NCI-H526 treated with DMSO at 0.1 percent for 48 hours (cell line): ENCODE measurements at regions not wholly inside any gene's neighbourhood (a gene's known extent, or its start where the extent isn't known, plus 50 kb on each side); places are given as distances from the start of the nearest gene placed in this dataset.
"Not testable (repeated sequence)": the region's sequence is repeated elsewhere in the genome, so short reads cannot be mapped to it uniquely, and the experiment has no call there.

Source experiments
- DNase-seq: peaks from one replicate; lab custom pipeline; 2025; lab: John Stamatoyannopoulos, UW

DNA sequence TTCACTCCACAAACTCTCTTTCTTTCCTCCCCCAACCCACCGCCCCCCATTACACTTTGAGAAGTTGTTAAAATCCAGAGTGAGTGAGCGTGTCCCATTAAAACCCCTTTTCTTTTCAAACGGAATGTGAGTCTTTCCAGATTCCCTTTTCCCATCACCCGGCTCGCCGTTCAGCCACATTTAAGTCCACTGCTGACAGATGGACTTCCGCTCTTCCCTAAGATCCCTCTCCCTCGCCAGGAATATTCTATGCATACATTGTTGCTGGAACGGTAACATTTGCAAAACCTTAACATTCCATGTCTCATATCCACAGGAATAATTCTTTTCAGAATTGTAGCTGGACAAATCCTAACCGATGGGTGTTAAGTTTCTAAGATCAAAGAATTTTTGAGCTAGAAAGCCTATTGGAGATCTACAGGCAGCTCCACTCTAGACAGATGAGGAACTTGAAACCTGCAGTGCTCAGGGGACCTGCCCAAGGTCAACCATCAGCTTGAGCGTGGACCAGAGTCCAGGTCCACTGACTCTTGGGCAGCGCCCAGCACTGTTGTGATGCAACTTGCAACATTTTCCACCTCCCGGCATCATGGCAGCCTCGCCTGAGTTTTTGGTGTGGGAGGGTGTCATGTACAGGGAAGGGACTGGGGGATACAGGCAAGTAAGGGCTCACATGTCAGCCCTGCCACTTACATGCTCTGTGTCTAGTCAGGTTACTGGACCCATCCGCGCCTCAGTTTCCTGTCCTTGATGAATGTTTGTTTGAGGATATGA lies 500.1 kb downstream of the CCDC171 start:
- no peak for DNase-seq

DNA sequence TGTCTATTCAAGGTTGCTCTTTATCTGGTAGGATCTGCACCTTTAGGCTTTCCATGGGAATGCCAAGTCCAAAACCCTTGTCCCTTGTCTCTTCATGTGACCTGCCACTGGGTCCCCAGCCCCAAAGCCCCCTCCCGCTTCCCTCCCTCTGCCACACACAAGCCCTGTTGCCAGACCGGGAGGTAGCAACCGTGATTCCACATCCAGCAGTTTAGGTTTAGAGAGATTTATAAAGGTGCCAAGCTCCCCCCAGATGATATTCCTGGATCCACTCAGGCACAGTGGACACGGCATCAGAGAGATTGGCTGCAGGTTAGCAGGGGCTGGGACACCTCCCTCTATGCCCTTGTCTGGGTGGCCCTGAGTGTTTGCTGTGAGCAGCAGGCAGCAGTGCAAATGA lies 504.7 kb downstream of the CCDC171 start:
- DNase-seq, result no peak

DNA sequence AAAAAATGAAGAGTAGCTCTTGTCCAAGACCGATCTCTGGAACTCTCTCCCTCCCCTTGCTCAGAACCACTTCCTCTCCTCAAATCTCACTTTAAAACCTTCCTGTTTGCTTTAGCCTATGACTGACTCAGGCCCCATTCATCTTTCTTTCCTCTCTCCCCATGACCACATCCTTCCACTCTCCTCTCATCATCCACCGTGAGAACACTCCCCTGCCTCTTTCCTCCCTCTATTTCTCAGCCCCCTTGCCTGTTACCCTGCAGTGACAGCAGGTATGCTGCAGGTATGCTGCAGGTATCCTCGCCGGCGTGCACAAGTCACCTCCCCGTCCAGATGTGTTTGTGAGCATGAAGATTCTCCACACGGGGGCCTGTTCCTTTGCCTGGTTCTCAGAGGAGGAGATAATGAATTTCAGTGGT lies 505.3 kb downstream of the CCDC171 start:
- no peak for DNase-seq

DNA sequence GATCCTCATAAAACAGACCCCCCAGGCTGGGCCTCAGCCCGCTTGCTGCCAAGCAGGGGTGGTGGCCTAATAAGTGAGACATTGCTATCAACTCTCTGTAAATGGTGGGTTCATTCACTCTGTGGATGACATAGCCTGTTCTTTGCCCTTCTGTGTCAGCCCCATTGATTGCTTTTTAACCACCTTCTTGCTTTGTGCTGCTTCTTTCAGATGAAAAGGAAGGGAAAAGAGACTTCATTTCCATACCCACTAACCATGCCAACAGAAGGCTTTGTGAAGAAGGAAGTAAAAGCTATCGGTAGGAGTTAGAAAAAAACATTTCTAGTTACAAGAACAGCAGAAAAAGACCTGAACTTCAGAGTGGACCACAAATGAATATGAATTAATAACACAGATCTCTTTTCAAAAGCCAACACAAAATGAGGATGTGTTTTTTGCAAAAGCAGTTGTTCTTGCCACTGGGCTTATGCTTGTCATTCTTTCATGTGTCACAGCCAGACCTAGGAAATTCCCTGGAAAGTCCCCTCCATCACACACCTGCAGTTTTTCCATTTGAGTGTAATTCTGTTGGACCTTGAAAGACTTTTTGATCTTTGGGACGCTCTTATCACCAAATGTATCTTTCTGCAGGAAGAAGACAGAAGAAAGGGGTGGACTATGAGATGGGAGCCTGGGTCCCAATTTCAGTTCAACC lies 507.7 kb downstream of the CCDC171 start:
- no peak for DNase-seq

DNA sequence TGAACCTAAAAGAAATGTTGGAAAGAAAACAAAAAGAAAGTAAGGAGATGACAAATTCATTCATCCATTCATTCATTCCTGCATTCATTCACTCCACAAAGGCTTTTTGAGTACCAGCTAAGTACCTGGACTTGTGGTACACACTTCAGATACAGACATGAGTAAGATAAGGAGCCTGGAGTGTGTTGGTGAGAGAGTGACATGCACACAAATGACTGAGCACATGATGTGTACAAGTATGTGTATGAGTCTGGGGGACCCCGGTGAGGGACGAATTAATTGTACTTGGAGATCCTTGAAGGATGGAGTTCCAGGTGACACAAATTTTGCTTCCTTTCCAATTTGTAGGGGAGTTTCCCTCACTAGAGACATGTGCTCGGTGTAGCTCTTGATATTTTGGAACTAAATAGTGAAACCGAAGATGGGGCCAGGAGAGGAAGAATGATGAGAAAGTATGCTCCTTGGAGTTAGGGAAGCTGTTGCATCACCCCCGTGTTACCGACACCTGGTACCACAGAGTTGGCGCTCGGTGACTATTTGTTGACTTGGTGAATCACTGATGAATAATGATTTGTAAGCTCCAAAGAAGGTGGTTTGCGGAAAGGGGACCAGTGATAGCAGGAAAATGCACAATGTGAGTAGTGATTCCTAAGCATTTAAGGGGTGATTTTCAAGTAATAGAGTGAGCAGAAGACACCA lies 509.8 kb downstream of the CCDC171 start:
- DNase-seq, result no peak

DNA sequence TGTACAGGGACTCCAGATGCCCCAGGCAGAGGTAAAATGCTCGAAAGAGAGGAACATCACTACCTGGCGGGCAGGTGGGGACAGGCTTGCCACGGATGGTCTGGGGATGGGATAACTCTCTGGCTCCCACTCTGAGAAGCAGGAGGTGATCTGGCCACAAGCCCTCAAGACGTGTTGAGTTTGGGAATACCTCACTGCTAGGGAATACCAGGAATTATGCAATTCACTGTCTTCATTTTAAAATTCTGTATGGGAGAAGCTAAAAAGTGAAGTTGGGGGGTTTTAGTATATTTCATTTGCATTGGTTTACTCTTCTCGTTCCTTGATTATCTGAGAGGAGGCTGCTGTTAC lies 510.4 kb downstream of the CCDC171 start:
- no peak for DNase-seq

DNA sequence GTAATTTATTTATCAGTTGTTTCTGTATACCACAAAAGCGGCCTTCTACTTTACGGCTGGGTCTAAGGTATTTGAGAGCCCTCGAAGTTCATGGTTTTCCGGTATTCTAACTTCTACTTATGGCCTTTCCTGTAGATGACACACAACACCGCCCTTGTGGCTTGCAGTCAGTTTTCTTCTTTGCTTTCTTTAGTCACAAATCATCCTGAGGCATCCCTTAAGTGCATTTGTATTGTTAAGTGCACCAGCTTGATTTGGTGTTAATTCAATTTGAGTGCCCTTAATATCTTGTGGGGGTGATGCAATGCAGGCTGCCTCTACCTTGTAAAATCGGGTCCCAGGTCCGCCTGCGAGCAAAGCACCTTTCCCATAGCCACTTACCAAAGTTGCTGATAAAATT lies 511.9 kb downstream of the CCDC171 start:
- no peak for DNase-seq

DNA sequence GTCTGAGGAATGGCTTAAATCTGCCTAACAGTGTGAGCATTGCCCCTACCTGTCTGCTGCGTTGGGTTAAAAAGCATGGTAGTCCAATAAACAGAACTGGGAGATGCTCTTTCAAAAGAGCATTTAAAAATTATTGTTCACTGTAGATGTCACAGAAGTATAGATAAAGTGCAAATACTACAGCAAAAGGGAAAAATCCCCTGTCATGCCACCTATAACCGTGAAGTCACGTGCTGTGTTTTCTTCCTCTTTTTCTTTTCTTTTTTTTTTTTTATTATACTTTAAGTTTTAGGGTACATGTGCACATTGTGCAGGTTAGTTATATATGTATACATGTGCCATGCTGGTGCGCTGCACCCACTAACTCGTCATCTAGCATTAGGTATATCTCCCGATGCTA lies 513.4 kb downstream of the CCDC171 start:
- not testable (repeated sequence) for DNase-seq

DNA sequence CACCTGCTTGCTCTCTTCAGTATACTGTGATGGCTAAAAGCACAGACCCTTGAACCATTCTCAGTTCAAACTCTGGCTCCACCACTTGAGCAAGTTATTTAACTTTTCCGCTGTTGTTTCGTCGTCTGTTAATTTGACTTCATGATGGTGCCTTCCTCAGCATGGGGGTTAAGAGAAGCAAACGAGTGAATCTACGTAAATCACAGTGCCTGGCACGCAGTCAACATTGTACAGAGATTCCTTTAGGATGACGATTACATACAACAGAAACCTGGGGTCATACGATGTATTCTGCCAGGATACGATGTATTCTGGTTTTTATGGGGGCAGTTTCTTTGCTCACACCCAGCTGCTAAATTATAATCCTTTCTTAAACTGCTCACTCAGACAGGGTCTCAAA lies 515.6 kb downstream of the CCDC171 start:
- DNase-seq, result no peak

DNA sequence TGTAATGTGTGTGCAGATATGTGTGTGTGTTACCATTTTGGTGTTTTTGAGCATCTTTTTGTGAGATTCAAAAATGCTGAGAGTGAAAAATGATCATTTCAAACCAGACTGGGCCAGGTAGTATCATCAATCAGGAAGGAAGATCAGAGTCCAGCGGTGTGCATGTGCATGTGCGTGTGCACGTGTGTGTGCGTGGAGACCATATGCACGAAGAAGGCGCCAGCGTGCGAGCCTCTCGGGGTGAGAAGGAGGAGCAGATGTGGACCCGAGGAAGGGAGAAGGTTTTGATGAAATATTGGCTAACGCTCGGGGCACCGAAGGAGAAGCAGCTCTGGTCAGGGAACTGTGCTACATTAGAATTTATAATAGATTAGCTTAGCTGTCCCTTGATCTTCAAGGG lies 516.4 kb downstream of the CCDC171 start:
- DNase-seq, result no peak

DNA sequence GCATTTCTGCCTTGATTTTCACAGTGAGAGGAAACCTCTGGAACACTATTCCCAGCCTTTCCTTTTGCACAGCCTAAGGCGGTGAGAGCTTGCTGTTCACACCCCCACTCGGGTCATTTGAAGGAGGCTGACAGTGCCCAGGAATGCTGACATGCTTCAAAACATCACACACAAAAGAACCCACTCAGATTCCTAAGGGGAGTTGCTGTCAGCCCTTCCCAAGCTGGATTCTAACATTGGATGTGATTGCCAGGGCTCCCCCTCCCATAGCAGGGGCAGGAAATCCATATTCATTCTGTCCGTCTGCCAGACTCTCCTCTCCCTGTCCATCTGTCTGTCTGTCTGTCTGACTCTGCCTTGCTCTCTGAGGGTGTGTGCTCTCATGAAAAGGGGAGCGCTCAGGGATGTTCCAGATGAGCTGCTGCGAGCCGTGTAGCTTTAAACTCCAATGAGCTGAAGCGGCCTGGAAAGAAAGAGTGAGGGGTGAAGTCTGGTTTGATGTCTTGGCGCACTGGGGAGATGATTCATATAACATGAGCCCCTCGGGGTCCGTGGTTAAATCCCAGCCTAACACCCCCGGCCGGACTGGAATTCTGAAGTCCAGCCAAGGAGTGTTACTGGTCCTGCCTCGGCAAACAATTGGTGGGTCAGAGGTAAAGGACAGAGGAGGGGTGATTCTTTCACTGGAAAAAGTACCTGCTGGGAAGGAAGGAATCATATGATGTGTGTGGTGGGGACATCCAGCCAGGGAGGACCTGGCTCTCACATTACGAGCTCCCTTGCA lies 517.0 kb downstream of the CCDC171 start:
- DNase-seq, result no peak

DNA sequence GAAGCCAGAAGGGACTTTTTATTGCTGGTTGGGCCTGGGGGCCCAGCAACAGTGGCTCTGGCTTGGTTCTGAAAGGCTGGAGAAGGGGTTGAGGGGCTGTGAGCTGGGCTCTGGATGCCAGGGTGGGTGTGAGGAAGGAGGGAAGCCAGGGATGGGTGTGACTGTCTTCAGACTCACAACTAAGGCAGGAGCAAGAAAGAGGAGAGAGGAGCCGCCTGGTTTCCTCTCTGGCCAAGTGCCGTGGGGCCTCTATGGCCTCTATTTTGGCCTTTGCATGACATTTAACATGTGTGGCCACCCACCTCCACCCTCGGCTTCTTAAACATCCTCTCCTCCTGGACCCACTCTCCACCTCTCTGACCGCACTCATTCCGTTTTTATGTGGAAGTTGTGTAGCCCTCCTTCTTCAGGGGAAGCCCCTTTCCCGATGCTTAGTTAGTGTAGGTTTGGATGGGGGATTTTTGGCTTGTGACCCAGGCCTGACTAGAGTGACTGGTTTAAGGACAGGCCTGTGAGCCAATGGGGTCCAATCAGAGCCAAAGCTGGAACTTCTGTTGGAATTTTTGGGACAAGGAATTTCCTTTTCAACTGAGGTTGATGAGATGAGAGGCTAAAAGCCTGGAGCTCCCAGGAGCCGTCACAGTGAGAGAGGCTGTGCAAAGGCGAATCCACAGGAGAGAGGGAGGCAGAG lies 517.8 kb downstream of the CCDC171 start:
- DNase-seq, result no peak

DNA sequence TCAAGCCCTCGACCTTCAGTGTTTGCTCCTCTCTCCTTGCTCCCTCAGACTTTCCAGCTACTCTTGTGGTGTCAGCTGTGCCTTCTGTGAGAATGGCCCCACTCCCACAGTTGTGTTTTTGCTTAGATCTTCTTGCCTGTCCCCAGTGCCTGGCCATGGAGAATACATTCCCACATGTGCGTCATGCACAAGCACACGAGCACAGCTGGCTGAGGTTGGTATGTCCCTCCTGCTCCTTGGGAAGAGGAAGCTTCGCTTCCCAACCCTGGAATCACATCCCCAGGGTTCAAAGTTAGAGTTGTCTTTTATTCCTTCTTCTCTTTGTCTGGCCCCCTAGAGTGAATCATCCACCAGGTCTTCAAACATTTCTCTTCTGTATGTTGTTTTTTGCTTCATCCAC lies 518.6 kb downstream of the CCDC171 start:
- DNase-seq, result no peak

DNA sequence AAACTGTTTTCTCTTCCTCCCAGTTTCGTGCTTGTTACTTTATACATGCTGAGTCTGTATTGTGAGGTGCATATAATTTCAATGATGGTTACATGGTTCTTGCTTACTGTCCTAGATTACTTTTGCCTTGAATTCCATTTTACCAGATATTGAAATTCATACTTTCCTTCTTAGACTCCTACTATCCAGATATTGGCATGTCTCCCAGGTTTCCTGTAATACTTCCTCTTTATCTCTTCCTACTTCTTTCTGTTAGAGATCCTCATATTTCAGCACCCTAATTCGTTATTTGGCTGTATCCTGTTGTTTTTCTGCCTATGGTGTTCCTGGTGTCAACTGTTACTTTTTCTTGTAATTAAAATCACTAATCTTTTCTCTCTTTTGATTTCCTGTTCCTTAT lies 522.1 kb downstream of the CCDC171 start:
- no peak for DNase-seq

DNA sequence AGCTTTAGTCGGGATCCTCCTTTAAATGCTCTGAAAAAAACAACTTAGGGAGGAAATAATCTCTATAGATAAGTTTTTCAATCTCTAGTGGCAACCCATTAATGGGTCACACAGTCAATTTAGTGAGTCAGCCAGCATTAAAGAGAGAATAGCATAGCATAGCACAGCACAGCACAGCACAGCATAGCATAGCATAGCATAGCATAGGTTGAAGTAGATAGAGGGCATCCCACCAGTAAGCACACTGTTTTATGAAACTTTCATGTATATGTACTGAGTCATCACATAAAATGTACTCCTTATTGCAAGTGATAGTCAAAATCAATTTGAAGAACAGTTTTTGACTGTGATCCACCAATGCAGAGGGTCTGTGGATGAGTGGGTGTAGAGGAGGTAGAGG lies 522.9 kb downstream of the CCDC171 start:
- no peak for DNase-seq

DNA sequence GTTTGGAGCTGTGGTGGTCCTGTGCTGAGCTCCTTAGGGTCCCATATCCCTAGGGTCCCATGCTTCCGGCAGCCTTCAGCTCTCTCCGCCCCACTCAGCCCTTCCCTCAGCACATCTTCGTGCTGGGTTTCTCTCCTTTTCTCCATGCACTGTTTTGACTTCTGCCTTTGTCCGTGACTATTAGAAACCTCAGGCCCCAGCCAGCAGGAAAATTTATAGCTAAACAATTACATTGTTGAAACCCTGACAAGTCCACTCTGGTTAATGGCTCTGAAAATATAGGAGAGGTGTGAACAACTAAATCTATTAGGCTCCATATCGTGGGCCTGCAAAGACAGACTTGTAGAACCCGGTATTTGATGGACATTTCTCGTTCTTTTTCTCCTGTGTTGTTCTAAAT lies 523.7 kb downstream of the CCDC171 start:
- DNase-seq, result no peak

DNA sequence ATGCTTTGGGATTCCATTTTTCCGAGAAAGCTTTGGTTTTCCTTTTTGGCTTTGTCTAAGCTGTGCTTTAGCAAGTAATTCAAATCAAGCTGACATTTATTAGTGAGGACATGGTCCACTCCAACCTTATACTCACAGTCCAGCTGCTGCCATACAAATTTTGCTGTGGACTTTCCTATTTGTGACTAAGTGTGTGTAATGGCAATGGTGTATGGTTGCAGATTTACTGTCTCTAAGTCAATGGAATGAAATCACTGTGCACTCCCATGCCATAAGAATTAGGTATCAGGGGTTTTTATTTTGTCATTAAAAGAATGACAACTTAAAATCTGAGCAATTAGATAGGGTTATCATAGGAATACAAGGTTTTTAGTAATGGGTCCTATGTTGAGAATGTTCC lies 530.0 kb downstream of the CCDC171 start:
- no peak for DNase-seq

DNA sequence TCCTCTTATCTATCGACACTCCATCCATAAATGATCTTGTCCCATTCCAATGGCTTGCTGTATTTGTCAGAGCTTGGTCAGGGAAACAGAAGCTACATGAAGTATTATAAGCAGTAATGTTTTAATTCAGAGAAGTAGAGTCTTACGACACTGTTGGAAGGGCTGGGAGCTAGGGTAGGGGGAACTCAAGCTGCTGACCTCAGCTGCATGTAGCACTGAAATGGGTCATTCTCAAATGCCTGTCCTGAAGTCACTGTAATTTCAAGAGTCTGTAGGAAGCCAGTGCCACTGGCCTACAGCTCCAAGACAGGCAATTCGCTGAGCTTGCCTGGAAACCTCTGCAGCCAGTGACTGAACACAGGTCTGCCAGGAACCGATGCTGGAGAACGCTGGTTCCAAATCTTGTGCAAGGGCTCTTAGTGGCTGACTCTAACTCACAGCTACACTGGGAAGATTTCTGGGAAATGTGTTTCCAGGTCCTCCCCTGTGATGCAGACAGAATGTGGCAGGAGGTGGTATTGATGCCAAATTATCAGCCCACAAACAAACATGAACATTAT lies 532.4 kb downstream of the CCDC171 start:
- DNase-seq, result no peak

DNA sequence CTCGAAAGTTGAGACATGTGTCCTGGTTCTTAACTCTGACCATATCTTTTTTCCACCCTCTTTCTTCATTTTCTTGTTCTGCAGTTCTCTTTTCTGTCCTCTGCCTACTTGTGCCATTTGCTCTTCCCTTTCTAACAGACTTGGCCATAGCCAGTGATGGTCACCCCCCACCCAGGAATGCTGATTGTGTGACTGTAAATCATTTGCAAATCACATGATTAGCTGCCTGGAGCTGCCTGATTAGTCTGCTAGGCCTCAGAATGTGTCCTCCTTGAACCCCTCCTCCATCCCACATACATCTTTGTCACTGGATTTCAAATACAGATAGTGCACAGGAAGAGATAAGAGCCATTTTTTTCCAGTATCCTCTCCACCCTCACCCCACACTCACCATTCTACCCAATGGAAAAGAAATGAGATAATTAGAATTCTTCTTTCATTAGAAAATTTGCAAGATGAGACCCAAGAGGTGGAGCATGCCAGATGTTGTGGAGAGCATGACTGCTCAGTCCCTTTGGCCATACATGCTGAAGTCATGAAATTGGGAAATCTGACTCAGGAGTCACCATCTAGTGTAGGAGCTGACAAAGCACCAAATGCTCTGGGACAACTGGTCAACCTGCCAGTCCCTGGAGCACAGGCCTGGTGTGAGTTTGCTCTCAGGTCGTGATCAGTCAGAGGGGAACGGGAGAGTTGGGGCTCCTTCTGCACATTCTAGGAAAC lies 538.2 kb downstream of the CCDC171 start:
- no peak for DNase-seq

DNA sequence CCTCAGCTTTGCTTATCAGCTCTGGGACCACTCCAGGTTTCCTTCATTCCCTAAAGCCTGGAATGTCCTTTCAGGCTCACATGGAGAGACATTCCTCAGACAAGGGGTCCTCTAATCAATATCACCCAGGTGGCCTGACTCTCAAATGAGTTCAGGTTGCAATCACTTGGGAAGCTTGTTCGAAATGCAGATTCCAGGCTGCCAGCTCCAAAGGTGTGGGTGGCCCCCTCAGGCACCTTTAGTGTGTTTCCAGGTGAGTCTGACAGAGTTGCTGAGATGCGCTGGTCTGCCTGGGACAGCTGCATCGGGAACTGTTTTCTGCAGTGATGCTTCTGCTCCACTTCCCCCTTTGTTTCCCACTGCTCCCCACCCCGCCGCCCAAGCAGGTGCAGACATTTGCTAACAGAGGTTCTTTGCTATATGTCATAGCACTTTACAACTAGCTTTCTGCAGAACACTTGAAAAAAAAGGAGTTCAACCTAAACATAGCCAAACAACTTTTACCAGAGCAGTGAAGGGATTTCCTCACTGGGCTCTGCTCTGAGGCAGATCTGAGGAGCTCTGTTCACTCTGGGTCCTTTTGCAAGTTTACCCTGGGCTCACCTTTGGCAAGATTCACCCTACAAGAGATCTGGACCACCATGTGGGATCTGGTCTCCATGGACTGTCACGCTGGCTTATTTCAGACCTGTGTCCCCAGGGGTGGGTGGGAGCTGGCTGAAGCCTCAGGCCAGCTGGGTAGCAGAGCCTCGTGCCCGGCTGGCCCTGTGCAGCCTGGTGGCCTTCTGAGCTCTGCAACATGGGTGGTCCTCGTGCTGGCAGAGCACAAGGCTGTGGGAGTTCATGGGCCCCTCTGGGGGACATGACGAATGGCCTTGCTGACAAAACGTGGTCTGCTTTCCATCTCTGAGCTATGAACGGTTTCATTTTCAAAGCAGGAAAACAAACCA lies 539.6 kb downstream of the CCDC171 start:
- no peak for DNase-seq
